ENCODE measurements at regions not wholly inside any gene's neighbourhood (a gene's known extent, or its start where the extent isn't known, plus 50 kb on each side); places are given as distances from the start of the nearest gene placed in this dataset.

DNA sequence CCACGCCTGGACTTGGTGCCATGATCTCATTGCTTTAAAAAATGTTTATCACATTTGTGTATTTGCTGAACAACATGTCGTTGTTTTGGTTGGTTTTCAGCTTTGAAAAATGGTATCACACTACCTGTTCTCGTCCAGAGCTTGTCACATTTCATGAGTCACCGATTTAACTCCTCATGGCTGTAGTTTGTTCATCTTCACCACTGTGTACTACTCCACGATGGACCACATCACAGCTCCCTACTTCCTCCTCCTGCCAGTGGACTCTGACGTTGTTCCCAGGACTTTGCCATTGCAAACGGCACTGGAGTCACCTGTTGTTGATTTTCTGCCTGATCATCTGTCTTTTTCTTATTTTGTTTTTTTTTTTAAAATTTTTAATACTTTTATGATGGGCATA lies 157.7 kb downstream of the ERMARD start:
- peaks cover 0 to 24% (median 0%) of the 10 kb centered on the region in 5 donors for H3K4me1 ChIP-seq (ENCODE audit: control insufficient read depth in 5 of 5, insufficient read depth in 5 of 5, low read length in 5 of 5)
- H3K9ac ChIP-seq (ENCODE audit: insufficient read depth in 1 of 2, low read length in 2 of 2) = no peak overlapping the region
- ATAC-seq (ENCODE audit: insufficient read depth, low FRiP score) = no peak
- peaks cover 0 to 3% (median 0%) of the 10 kb centered on the region in 4 donors for H3K9me3 ChIP-seq (ENCODE audit: control insufficient read depth in 4 of 4, insufficient read depth in 3 of 4, low read length in 3 of 4)
- H3K27me3 ChIP-seq (ENCODE audit: control insufficient read depth in 3 of 3, insufficient read depth in 3 of 3, low read length in 2 of 3) = peaks cover 0 to 15% (median 0%) of the 10 kb centered on the region in 3 donors
- TF ChIP-seq, protein P1, sequence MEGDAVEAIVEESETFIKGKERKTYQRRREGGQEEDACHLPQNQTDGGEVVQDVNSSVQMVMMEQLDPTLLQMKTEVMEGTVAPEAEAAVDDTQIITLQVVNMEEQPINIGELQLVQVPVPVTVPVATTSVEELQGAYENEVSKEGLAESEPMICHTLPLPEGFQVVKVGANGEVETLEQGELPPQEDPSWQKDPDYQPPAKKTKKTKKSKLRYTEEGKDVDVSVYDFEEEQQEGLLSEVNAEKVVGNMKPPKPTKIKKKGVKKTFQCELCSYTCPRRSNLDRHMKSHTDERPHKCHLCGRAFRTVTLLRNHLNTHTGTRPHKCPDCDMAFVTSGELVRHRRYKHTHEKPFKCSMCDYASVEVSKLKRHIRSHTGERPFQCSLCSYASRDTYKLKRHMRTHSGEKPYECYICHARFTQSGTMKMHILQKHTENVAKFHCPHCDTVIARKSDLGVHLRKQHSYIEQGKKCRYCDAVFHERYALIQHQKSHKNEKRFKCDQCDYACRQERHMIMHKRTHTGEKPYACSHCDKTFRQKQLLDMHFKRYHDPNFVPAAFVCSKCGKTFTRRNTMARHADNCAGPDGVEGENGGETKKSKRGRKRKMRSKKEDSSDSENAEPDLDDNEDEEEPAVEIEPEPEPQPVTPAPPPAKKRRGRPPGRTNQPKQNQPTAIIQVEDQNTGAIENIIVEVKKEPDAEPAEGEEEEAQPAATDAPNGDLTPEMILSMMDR (IDR thresholded peaks at IDR 0.05; ENCODE audit: control extremely low read depth, extremely low read depth) = no peak
- H3K27ac ChIP-seq (ENCODE audit: low read depth in 1 of 2, low read length in 1 of 2) = no peak overlapping the region
- WGBS, 2 donors = 81 to 84% methylated on average over 7 of the region's 7 CpGs
- H3K36me3 ChIP-seq (ENCODE audit: control insufficient read depth in 4 of 4, insufficient read depth in 4 of 4, low read length in 4 of 4) = no peaks in the 10 kb centered on the region
- DNase-seq = no peak
- no peak overlapping the region for H3K4me3 ChIP-seq

DNA sequence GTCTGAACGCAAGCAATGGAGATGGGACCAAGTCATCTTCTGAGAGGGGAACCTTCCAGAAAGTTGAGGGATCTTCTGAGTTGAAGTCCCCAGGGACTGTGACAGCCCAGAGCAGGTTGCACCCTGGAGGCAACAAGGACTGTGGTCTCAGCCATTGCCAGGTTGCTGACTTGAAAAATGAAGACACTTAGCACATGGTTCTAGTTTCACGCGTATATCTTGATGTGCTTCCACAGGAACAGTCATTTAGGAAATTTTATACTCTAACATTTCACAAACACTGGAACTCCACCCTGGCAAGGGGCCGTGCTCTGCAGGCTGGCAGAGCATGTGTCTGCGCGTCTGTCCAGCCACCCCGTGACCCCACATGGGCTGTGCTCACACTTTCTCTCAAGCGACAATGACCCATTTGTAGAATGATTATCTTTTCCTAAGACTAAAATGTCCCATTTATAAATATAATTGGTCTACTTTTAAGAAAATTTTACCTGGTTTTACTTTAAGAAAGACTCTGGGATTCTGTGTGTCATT lies 157.0 kb downstream of the ERMARD start:
- peaks cover 0 to 3% (median 0%) of the 10 kb centered on the region in 4 donors for H3K9me3 ChIP-seq (ENCODE audit: control insufficient read depth in 4 of 4, insufficient read depth in 3 of 4, low read length in 3 of 4)
- DNase-seq = no peak
- ATAC-seq (ENCODE audit: insufficient read depth, low FRiP score) = no peak
- no peak overlapping the region for H3K9ac ChIP-seq (ENCODE audit: insufficient read depth in 1 of 2, low read length in 2 of 2)
- H3K27me3 ChIP-seq (ENCODE audit: control insufficient read depth in 3 of 3, insufficient read depth in 3 of 3, low read length in 2 of 3) = peaks cover 0 to 15% (median 0%) of the 10 kb centered on the region in 3 donors
- TF ChIP-seq, protein P1 (IDR thresholded peaks at IDR 0.05; ENCODE audit: control extremely low read depth, extremely low read depth) = no peak
- no peak overlapping the region for H3K27ac ChIP-seq (ENCODE audit: low read depth in 1 of 2, low read length in 1 of 2)
- H3K4me1 ChIP-seq (ENCODE audit: control insufficient read depth in 5 of 5, insufficient read depth in 5 of 5, low read length in 5 of 5) = peaks cover 0 to 24% (median 0%) of the 10 kb centered on the region in 5 donors
- 90 to 92% methylated on average over 8 of the region's 8 CpGs for WGBS, 2 donors
- no peaks in the 10 kb centered on the region for H3K36me3 ChIP-seq (ENCODE audit: control insufficient read depth in 4 of 4, insufficient read depth in 4 of 4, low read length in 4 of 4)
- H3K4me3 ChIP-seq = no peak overlapping the region

DNA sequence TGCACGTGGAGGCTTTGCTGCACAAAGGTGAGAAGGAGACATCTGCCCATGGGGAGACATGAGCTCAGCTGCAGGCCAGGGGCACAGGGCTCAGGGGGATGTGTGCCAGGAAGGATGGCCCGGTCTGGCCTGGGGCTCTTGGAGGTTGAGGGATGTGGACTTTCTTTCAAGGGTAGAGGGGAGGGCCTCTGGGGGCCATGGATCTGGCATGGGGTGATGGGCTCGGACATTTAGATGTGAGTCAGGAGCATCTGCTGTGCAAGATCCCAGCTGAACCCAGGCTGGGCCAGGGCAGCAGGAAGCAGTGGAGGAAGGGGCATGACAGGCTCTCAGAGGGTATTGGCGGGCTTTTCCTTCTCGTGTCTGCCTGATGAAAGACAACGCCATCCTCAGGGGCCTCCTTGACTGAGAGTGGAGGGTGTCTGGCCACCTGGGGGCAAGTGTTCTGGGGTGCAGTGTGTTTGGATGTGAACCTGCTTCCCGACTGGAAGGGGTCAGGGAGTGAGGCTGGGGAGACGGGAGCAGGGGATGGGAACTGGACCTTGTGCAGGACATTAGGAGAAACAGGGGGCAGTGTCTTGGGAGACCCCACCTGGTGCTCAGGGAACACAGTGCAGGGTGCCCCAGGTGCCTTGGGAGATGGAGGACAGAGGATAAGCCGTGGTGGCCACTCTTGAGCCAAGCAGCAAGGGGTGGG lies 156.1 kb downstream of the ERMARD start:
- DNase-seq (no peak), ATAC-seq (ENCODE audit: insufficient read depth, low FRiP score) (no peak)
- Histone ChIP-seq H3K27me3 (ENCODE audit: control insufficient read depth in 3 of 3, insufficient read depth in 3 of 3, low read length in 2 of 3) (peaks cover 0 to 15% (median 0%) of the 10 kb centered on the region in 3 donors), H3K36me3 (ENCODE audit: control insufficient read depth in 4 of 4, insufficient read depth in 4 of 4, low read length in 4 of 4) (no peaks in the 10 kb centered on the region), H3K9ac (ENCODE audit: insufficient read depth in 1 of 2, low read length in 2 of 2) (no peak overlapping the region), H3K4me1 (ENCODE audit: control insufficient read depth in 5 of 5, insufficient read depth in 5 of 5, low read length in 5 of 5) (peaks cover 0 to 24% (median 0%) of the 10 kb centered on the region in 5 donors), H3K27ac (ENCODE audit: low read depth in 1 of 2, low read length in 1 of 2) (no peak overlapping the region), H3K4me3 (no peak overlapping the region), H3K9me3 (ENCODE audit: control insufficient read depth in 4 of 4, insufficient read depth in 3 of 4, low read length in 3 of 4) (peaks cover 0 to 3% (median 0%) of the 10 kb centered on the region in 4 donors)
- TF ChIP-seq, protein P1 (IDR thresholded peaks at IDR 0.05; ENCODE audit: control extremely low read depth, extremely low read depth) = no peak
- WGBS, 2 donors = 69 to 71% methylated on average over 9 of the region's 9 CpGs

All from lung (tissue), 11 donors.